ENCODE measurements at regions not wholly inside any gene's neighbourhood (a gene's known extent, or its start where the extent isn't known, plus 50 kb on each side); places are given as distances from the start of the nearest gene placed in this dataset.

- CTCF ChIA-PET: no interaction called here
These were observed 246.9 kb downstream of the NDUFA10 start for GRCh38 chr2:239778042-239778851.

GRCh38 chr2:239777219-239777618, 247.9 kb downstream of the NDUFA10 start:
- no peak for DNase-seq (ENCODE audit: extremely low spot score)
- ChIA-PET POLR2A (no interaction called here), CTCF (no interaction called here)
- no peak for TF ChIP-seq CTCF (IDR thresholded peaks at IDR 0.05; ENCODE audit: control extremely low read depth, extremely low read depth, low read depth, missing control alignments)

More at GRCh38 chr2:239778042-239778851, 246.9 kb downstream of the NDUFA10 start:
- POLR2A ChIA-PET: no interaction called here
- DNase-seq (ENCODE audit: extremely low spot score): no peak
- no peak for TF ChIP-seq CTCF (IDR thresholded peaks at IDR 0.05; ENCODE audit: control extremely low read depth, extremely low read depth, low read depth, missing control alignments)

GRCh38 chr2:239776436-239777005, 248.6 kb downstream of the NDUFA10 start:
- ChIA-PET CTCF (no interaction called here), POLR2A (no interaction called here)
- no peak for DNase-seq (ENCODE audit: extremely low spot score)
- TF ChIP-seq CTCF (IDR thresholded peaks at IDR 0.05; ENCODE audit: control extremely low read depth, extremely low read depth, low read depth, missing control alignments): no peak

- no peak for DNase-seq (ENCODE audit: extremely low spot score)
- ChIA-PET CTCF (no interaction called here), POLR2A (no interaction called here)
- no peak for TF ChIP-seq CTCF (IDR thresholded peaks at IDR 0.05; ENCODE audit: control extremely low read depth, extremely low read depth, low read depth, missing control alignments)
These were observed 249.3 kb downstream of the NDUFA10 start for GRCh38 chr2:239775623-239776435.

GRCh38 chr2:239774933-239775622, 250.1 kb downstream of the NDUFA10 start:
- no peak for TF ChIP-seq CTCF (IDR thresholded peaks at IDR 0.05; ENCODE audit: control extremely low read depth, extremely low read depth, low read depth, missing control alignments)
- no peak for DNase-seq (ENCODE audit: extremely low spot score)
- CTCF ChIA-PET: no interaction called here
- POLR2A ChIA-PET: no interaction called here

- ChIA-PET CTCF (no interaction called here), POLR2A (no interaction called here)
- no peak for DNase-seq (ENCODE audit: extremely low spot score)
- TF ChIP-seq CTCF (IDR thresholded peaks at IDR 0.05; ENCODE audit: control extremely low read depth, extremely low read depth, low read depth, missing control alignments): no peak
These were observed 251.0 kb downstream of the NDUFA10 start for GRCh38 chr2:239774142-239774462.

Measured in GM10248 (cell line).